Astrocyte of the cerebellum (primary cell): ENCODE measurements at regions not wholly inside any gene's neighbourhood (a gene's known extent, or its start where the extent isn't known, plus 50 kb on each side); places are given as distances from the start of the nearest gene placed in this dataset.

Experiments used
- DNase-seq: peaks from one replicate; pipeline ENCODE4 v3.0.0-alpha.2; 2011; ENCODE audit warnings: low read depth
- H3K4me3 ChIP-seq: 2 replicates; pipeline ENCODE4 v1.5.1; 2011; ENCODE audit warnings: mild to moderate bottlenecking, low read depth, low read length, moderate library complexity
- in situ Hi-C: cut with HindIII; loops from 2 replicates; pipeline ENCODE4 v1.10.0; 2017; ENCODE audit warnings: low sequenced_read_pairs
- TF ChIP-seq, protein P1 (sequence below): IDR thresholded peaks from 2 replicates; pipeline ENCODE4 v1.5.1; 2012; ENCODE audit warnings: low read length, low read depth, moderate library complexity, mild to moderate bottlenecking; ENCODE audit errors: missing control alignments

DNA sequence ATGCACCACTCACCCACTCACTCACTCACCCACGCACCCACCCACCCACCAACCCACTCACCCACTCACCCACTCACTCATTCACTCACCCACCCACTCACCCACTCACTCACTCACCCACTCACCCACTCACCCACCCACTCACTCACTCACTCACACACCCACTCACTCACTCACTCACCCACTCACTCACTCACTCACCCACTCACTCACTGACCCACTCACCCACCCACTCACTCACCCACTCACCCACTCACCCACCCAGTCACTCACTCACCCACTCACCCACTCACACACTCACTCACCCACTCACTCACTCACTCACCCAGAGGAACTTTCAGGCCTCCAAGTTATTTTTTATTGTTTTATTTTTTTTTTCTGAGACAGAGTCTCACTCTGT is 93.1 kb upstream of the MKI67 start:
- no peak overlapping the region for H3K4me3 ChIP-seq
- in situ Hi-C loops: no loop called here
- TF ChIP-seq, protein P1, sequence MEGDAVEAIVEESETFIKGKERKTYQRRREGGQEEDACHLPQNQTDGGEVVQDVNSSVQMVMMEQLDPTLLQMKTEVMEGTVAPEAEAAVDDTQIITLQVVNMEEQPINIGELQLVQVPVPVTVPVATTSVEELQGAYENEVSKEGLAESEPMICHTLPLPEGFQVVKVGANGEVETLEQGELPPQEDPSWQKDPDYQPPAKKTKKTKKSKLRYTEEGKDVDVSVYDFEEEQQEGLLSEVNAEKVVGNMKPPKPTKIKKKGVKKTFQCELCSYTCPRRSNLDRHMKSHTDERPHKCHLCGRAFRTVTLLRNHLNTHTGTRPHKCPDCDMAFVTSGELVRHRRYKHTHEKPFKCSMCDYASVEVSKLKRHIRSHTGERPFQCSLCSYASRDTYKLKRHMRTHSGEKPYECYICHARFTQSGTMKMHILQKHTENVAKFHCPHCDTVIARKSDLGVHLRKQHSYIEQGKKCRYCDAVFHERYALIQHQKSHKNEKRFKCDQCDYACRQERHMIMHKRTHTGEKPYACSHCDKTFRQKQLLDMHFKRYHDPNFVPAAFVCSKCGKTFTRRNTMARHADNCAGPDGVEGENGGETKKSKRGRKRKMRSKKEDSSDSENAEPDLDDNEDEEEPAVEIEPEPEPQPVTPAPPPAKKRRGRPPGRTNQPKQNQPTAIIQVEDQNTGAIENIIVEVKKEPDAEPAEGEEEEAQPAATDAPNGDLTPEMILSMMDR: no peak
- no peak for DNase-seq

DNA sequence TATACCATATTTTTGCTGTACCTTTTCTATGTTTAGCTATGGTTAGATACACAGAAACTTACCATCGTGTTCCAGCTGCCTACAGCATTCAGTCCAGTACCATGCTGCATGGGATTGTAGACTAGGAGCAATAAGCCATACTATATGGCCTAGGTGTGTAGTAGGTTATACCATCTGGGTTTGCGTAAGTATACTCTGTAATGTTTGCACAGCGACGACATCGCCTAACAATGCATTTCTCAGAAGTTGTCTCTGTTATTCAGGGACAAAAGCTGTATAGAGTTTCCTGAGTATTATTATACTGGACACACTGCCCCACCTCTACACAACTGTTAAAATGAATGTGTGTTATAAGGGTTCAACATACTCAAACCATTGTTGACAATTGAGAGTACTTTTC is 93.8 kb upstream of the MKI67 start:
- TF ChIP-seq, protein P1: no peak
- H3K4me3 ChIP-seq: no peak overlapping the region
- no peak for DNase-seq
- in situ Hi-C loops: no loop called here

DNA sequence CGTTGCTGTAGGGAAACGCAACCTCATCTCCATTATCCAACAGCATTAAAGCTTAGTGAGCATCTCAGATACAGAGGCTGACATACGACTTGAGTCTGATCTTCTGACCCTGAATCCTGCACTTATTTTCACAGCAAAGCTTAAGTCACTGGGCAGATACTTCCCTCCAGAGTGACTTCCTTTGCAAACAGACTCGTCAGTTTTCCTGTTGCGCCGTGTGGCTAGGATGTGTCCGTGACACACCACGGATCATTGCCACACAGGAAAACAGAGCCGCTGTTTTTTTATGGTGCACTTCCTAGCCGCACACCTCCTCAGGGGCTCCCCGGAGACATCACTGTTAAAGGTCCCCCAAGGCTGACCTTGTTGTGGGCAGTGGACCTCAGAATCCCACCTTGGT is 94.9 kb upstream of the MKI67 start:
- in situ Hi-C loops: no loop called here
- no peak for DNase-seq
- H3K4me3 ChIP-seq: no peak overlapping the region
- TF ChIP-seq, protein P1: no peak

- in situ Hi-C loops: no loop called here
- TF ChIP-seq, protein P1: no peak
Observed at GRCh38 chr10:128221807-128222206, 95.6 kb upstream of the MKI67 start.

DNA sequence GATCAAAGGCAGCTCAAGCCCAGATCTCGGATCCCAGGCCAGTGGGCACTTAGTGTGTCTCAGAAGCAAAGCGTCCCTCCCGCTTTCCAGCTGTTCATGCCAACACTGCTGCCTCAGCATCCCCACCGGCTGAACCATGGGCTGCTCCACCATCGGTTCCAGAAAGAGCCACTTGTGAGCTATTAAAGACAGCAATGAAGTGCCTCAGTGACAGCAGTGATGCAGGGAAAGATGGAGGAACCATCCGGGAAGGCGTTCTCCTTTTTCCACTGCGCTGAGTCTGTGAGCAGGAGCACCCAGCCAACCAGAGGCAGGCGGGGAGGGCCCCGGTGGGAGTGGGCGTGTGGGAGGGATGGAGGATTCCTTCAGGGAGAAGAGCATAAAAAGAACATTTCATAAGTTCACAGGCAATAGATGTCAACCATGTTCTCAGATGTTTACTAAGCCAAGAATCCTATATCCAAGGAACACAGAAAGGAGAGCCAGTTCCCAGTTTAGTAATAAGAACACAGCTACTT is 96.2 kb upstream of the MKI67 start:
- no peak overlapping the region for H3K4me3 ChIP-seq
- TF ChIP-seq, protein P1: no peak
- DNase-seq: no peak
- in situ Hi-C loops: no loop called here

More at GRCh38 chr10:128221807-128222206, 95.6 kb upstream of the MKI67 start:
- H3K4me3 ChIP-seq: no peak overlapping the region
- DNase-seq: no peak

GRCh38 chr10:128230401-128230800 is 104.2 kb upstream of the MKI67 start:
- no peak for DNase-seq
- in situ Hi-C loops: no loop called here
- TF ChIP-seq, protein P1: no peak
- H3K4me3 ChIP-seq: no peak overlapping the region

GRCh38 chr10:128233422-128233821 is 107.2 kb upstream of the MKI67 start:
- TF ChIP-seq, protein P1: no peak
- no peak for DNase-seq
- in situ Hi-C loops: no loop called here
- no peak overlapping the region for H3K4me3 ChIP-seq
